ENCODE measurements at regions not wholly inside any gene's neighbourhood (a gene's known extent, or its start where the extent isn't known, plus 50 kb on each side); places are given as distances from the start of the nearest gene placed in this dataset.

DNA sequence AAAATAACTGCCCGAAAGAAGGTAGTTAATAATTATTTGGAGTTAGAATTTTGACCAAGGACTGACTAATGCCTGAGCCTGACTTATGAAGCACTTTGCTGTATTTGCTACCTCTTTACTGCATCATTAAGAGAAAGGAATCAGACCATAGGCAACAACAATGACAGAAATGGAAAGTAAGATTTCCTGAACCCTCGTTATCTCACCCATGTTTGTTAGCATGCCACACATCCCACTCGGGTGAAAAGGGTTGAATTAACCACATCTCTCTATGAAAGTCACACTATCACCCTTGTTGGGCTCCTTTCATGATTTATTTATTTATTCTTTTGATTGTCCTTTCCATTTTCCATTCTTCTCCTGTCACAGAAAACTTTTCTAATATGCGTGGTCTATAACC lies 59.6 kb downstream of the OLIG3 start:
- TF ChIP-seq, protein P1, sequence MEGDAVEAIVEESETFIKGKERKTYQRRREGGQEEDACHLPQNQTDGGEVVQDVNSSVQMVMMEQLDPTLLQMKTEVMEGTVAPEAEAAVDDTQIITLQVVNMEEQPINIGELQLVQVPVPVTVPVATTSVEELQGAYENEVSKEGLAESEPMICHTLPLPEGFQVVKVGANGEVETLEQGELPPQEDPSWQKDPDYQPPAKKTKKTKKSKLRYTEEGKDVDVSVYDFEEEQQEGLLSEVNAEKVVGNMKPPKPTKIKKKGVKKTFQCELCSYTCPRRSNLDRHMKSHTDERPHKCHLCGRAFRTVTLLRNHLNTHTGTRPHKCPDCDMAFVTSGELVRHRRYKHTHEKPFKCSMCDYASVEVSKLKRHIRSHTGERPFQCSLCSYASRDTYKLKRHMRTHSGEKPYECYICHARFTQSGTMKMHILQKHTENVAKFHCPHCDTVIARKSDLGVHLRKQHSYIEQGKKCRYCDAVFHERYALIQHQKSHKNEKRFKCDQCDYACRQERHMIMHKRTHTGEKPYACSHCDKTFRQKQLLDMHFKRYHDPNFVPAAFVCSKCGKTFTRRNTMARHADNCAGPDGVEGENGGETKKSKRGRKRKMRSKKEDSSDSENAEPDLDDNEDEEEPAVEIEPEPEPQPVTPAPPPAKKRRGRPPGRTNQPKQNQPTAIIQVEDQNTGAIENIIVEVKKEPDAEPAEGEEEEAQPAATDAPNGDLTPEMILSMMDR (IDR thresholded peaks at IDR 0.05), result no peak
- TF ChIP-seq POLR2A (IDR thresholded peaks at IDR 0.05), result no peak

Data from Peyer's patch (tissue), 4 donors.